Upper lobe of left lung (tissue), 6 donors: ENCODE measurements at regions not wholly inside any gene's neighbourhood (a gene's known extent, or its start where the extent isn't known, plus 50 kb on each side); places are given as distances from the start of the nearest gene placed in this dataset.

Experiments
- ATAC-seq, 2 donors: fragments of 200-7000 bp; cut with Tn5 transposase; one replicate each; pipeline ENCODE4 v1.9.1; 2022; ENCODE audit warnings: mild to moderate bottlenecking in 2 of 2, moderate library complexity in 2 of 2; ENCODE audit not compliant: low FRiP score in 2 of 2
- DNase-seq, 2 donors: peaks; one replicate each; pipeline ENCODE4 v3.0.0-alpha.2; 2019 to 2020
- H3K27ac ChIP-seq, 4 donors: fragments of 200-600 bp; sonication (generic); one replicate each; pipeline ENCODE4 v1.5.1; 2016 to 2019
- H3K27me3 ChIP-seq, 4 donors: fragments of 200-600 bp; sonication (generic); one replicate each; pipeline ENCODE4 v1.5.1; 2017 to 2019
- H3K36me3 ChIP-seq, 4 donors: fragments of 200-600 bp; sonication (generic); one replicate each; pipeline ENCODE4 v1.5.1; 2016 to 2019
- H3K4me1 ChIP-seq, 4 donors: fragments of 200-600 bp; sonication (generic); one replicate each; pipeline ENCODE4 v1.5.1; 2018 to 2019
- H3K4me3 ChIP-seq, 4 donors: fragments of 200-600 bp; sonication (generic); one replicate each; pipeline ENCODE4 v1.5.1; 2017 to 2019; ENCODE audit warnings: mild to moderate bottlenecking in 2 of 4, moderate library complexity in 1 of 4
- H3K9me3 ChIP-seq, 4 donors: fragments of 200-600 bp; sonication (generic); one replicate each; pipeline ENCODE4 v1.5.1; 2018 to 2019
- CTCF ChIP-seq, 6 experiments: fragments of 450-650 bp in 4 of 6; fragments of 200-600 bp in 2 of 6; sonication (generic) in 2 of 6; IDR thresholded peaks; one replicate each; pipeline ENCODE4 v1.5.1; 2016 to 2019; ENCODE audit warnings: antibody characterized with exemption in 6 of 6
- EP300 ChIP-seq, 4 donors: sonication (generic); formaldehyde crosslinking; IDR thresholded peaks; one replicate each; pipeline ENCODE4 v1.5.1; 2017; ENCODE audit warnings: antibody characterized with exemption in 4 of 4, control low read depth in 2 of 4
- POLR2A ChIP-seq, 4 donors: fragments of 450-650 bp; IDR thresholded peaks; one replicate each; pipeline ENCODE4 v1.5.1; 2016 to 2017; ENCODE audit warnings: antibody characterized with exemption in 4 of 4, mild to moderate bottlenecking in 2 of 4
- POLR2AphosphoS5 ChIP-seq, 2 donors: sonication (generic); formaldehyde crosslinking; IDR thresholded peaks; one replicate each; pipeline ENCODE4 v1.5.1; 2017; ENCODE audit warnings: antibody characterized with exemption in 2 of 2
- WGBS, 2 donors: methylation state at CpG; one replicate each; pipeline ENCODE4 v1.1.5; 2017 to 2018; 5-methylcytosine and 5-hydroxymethylcytosine counted together
- donor health status: DM: no; HTN: no; CAD: no; lungs with moderate emphysema.
- donor health status: DM: no; HTN: yes; CAD: no; lungs with severe emphysema.

GRCh38 chr5:125595845-125596244 is 827.4 kb upstream of the GRAMD2B start:
- Histone ChIP-seq H3K9me3 (no peaks in the 10 kb centered on the region), H3K4me1 (no peaks in the 10 kb centered on the region), H3K4me3 (no peak overlapping the region), H3K27me3 (no peaks in the 10 kb centered on the region), H3K27ac (peak overlapping the region in 1 of 4 donors; percentile 32), H3K36me3 (no peaks in the 10 kb centered on the region)
- WGBS, 2 donors = 87 to 96% methylated on average over 3 of the region's 3 CpGs
- TF ChIP-seq POLR2AphosphoS5 (IDR thresholded peaks at IDR 0.05) = no peak
- TF ChIP-seq CTCF (IDR thresholded peaks at IDR 0.05) = no peak
- TF ChIP-seq EP300 (IDR thresholded peaks at IDR 0.05) = no peak
- TF ChIP-seq POLR2A (IDR thresholded peaks at IDR 0.05) = no peak
- ATAC-seq (no peak), DNase-seq (no peak)

- no peak overlapping the region for H3K27ac ChIP-seq
- no peaks in the 10 kb centered on the region for H3K27me3 ChIP-seq
- DNase-seq (no peak), ATAC-seq (peak in 1 of 2 donors; percentile 81)
- no peaks in the 10 kb centered on the region for H3K36me3 ChIP-seq
- TF ChIP-seq EP300 (IDR thresholded peaks at IDR 0.05) (no peak), POLR2AphosphoS5 (IDR thresholded peaks at IDR 0.05) (no peak), CTCF (IDR thresholded peaks at IDR 0.05) (no peak), POLR2A (IDR thresholded peaks at IDR 0.05) (no peak)
- H3K9me3 ChIP-seq = no peaks in the 10 kb centered on the region
- 70 to 87% methylated on average over 2 of the region's 2 CpGs for WGBS, 2 donors
- no peak overlapping the region for H3K4me3 ChIP-seq
- no peaks in the 10 kb centered on the region for H3K4me1 ChIP-seq
Observed at GRCh38 chr5:125597338-125597737, 825.9 kb upstream of the GRAMD2B start.

DNA sequence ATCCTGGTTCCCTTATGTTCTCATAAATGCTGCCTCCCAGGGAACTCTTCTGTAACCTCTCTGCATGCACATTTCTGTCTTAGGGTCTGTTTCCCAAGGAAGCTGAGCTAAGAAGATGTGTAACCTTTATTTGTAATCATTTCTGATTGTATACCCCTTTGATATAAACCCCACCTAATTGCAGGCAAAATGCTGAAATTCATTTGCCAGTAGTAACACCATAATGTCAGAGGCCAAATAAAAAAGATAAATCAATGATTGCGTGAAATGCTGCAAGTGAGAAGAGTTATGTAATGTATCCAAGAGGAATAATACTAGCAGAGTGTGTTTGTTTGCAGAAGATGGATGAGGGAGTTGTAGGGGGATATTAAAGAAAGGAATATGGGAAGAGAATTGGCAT is 822.6 kb upstream of the GRAMD2B start:
- H3K4me1 ChIP-seq = no peaks in the 10 kb centered on the region
- no peaks in the 10 kb centered on the region for H3K36me3 ChIP-seq
- no peaks in the 10 kb centered on the region for H3K27me3 ChIP-seq
- TF ChIP-seq POLR2A (IDR thresholded peaks at IDR 0.05) (no peak), EP300 (IDR thresholded peaks at IDR 0.05) (no peak), CTCF (IDR thresholded peaks at IDR 0.05) (no peak), POLR2AphosphoS5 (IDR thresholded peaks at IDR 0.05) (no peak)
- H3K9me3 ChIP-seq = no peaks in the 10 kb centered on the region
- no peak overlapping the region for H3K27ac ChIP-seq
- ATAC-seq (no peak), DNase-seq (no peak)
- H3K4me3 ChIP-seq = no peak overlapping the region
- 78 to 82% methylated on average over 1 of the region's 1 CpG for WGBS, 2 donors

DNA sequence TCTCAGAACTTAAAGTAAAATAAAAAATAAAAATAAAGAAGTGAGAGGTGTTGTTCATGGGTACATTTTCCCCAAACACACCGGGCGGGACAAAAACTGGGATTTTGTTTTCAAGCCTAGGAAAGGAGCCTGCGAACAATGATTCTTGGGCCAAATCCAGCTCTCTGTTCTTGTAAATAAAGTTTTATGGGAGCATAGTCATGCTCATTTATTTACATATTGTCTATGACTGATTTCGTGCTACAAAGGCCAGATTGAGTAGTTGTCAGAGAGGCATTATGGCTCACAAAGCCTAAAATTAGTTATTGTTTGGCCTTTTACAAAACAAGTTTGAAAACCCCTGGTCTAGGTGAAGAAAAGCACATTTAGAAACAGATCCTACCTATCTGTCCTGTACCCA is 821.0 kb upstream of the GRAMD2B start:
- ATAC-seq = no peak
- Histone ChIP-seq H3K4me1 (no peaks in the 10 kb centered on the region), H3K27me3 (no peaks in the 10 kb centered on the region), H3K27ac (no peak overlapping the region), H3K9me3 (no peaks in the 10 kb centered on the region), H3K36me3 (no peaks in the 10 kb centered on the region), H3K4me3 (no peak overlapping the region)
- no peak for DNase-seq
- 91% methylated on average over 4 of the region's 4 CpGs for WGBS, 2 donors
- no peak for TF ChIP-seq EP300 (IDR thresholded peaks at IDR 0.05)

DNA sequence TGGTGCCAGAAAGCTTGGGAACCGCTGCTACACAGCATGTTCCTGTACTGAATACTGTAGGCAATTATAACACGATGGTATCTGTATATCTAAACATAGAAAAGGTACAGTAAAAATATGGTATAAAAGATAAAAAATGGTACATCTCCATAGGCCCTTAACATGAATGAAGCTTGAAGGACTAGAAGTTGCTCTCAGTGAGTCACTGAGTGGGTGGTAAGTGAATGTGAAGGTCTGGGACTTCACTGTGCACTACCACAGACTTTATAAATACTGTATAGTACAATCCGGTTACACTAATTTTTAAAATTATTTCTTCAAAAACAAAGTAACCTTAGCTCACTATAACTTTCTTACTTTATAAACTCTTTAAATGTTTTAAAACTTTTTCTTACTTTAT is 819.9 kb upstream of the GRAMD2B start:
- no peaks in the 10 kb centered on the region for H3K36me3 ChIP-seq
- no peak for TF ChIP-seq EP300 (IDR thresholded peaks at IDR 0.05)
- no peak for TF ChIP-seq CTCF (IDR thresholded peaks at IDR 0.05)
- TF ChIP-seq POLR2AphosphoS5 (IDR thresholded peaks at IDR 0.05) = no peak
- no peak for TF ChIP-seq POLR2A (IDR thresholded peaks at IDR 0.05)
- H3K27me3 ChIP-seq = no peaks in the 10 kb centered on the region
- no peaks in the 10 kb centered on the region for H3K9me3 ChIP-seq
- no peak overlapping the region for H3K4me3 ChIP-seq
- DNase-seq (no peak), ATAC-seq (no peak)
- no peaks in the 10 kb centered on the region for H3K4me1 ChIP-seq
- no peak overlapping the region for H3K27ac ChIP-seq
- 85 to 92% methylated on average over 3 of the region's 3 CpGs for WGBS, 2 donors
